ENCODE measurements at regions not wholly inside any gene's neighbourhood (a gene's known extent, or its start where the extent isn't known, plus 50 kb on each side); places are given as distances from the start of the nearest gene placed in this dataset.

GRCh38 chr18:57205641-57206040, 58.8 kb downstream of the BOD1L2 start:
- TF ChIP-seq, protein P1, sequence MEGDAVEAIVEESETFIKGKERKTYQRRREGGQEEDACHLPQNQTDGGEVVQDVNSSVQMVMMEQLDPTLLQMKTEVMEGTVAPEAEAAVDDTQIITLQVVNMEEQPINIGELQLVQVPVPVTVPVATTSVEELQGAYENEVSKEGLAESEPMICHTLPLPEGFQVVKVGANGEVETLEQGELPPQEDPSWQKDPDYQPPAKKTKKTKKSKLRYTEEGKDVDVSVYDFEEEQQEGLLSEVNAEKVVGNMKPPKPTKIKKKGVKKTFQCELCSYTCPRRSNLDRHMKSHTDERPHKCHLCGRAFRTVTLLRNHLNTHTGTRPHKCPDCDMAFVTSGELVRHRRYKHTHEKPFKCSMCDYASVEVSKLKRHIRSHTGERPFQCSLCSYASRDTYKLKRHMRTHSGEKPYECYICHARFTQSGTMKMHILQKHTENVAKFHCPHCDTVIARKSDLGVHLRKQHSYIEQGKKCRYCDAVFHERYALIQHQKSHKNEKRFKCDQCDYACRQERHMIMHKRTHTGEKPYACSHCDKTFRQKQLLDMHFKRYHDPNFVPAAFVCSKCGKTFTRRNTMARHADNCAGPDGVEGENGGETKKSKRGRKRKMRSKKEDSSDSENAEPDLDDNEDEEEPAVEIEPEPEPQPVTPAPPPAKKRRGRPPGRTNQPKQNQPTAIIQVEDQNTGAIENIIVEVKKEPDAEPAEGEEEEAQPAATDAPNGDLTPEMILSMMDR (IDR thresholded peaks at IDR 0.05; ENCODE audit: insufficient read depth, low read depth, low read length): no peak
- TF ChIP-seq EZH2 (IDR thresholded peaks at IDR 0.05; ENCODE audit: insufficient read depth, low read length): no peak
